ENCODE measurements at regions not wholly inside any gene's neighbourhood (a gene's known extent, or its start where the extent isn't known, plus 50 kb on each side); places are given as distances from the start of the nearest gene placed in this dataset.

DNA sequence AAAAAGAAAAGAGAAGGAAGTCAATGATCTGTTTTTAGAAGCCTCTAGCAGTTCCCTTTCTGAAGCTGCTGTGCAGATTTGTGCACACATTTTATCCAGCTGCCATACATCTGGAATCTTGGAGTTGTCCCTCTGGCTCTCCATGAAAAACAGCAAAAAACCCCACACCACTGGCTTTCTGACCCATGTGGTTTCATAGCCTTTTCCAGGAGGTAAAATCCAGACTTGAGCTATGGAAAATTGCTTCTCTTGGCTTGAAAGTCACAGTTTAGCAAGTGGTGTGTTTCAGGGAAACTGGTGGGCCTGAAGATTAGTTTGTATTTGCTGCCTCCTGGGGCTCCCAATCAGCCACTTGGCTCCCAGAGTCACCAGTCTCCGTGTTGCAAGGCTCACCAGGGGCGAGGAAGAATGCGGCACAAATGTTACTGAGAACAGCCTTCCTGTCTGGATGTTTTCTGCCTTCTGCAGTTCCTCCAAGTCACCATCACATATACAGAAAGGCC, 50.1 kb upstream of the ADRB1 start:
- no peaks in the 10 kb centered on the region for H3K9me3 ChIP-seq (ENCODE audit: control insufficient read depth in 2 of 2, insufficient read depth in 1 of 2, low read depth in 1 of 2, low read length in 1 of 2)
- H3K36me3 ChIP-seq (ENCODE audit: control insufficient read depth in 3 of 3, insufficient read depth in 2 of 3, low read depth in 1 of 3, low read length in 3 of 3), result no peaks in the 10 kb centered on the region
- no peak for FAIRE-seq
- H3K4me1 ChIP-seq (ENCODE audit: control insufficient read depth in 3 of 3, insufficient read depth in 2 of 3, low read depth in 1 of 3, low read length in 2 of 3), result peaks cover 0 to 10% (median 0%) of the 10 kb centered on the region in 3 donors
- H3K4me3 ChIP-seq (ENCODE audit: low read depth in 1 of 3, low read length in 3 of 3), result no peak overlapping the region
- WGBS, 3 donors, result 61 to 96% (median 95%) methylated on average over 3 of the region's 3 CpGs
- H3K27me3 ChIP-seq (ENCODE audit: control insufficient read depth in 3 of 3, insufficient read depth in 3 of 3, low read length in 3 of 3), result no peaks in the 10 kb centered on the region
- peak overlapping the region in 1 of 3 donors; percentile 8 for H3K27ac ChIP-seq (ENCODE audit: low read depth in 1 of 3, low read length in 2 of 3)
- DNase-seq, result no peak
